Testis (tissue), 2 donors: ENCODE measurements at regions not wholly inside any gene's neighbourhood (a gene's known extent, or its start where the extent isn't known, plus 50 kb on each side); places are given as distances from the start of the nearest gene placed in this dataset.

Experiments used
- POLR2A ChIP-seq: fragments of 450-650 bp; IDR thresholded peaks from one replicate; pipeline ENCODE4 v1.6.1; 2017; ENCODE audit warnings: antibody characterized with exemption, mild to moderate bottlenecking, moderate library complexity
- TF ChIP-seq, protein P1 (sequence below), 3 experiments: fragments of 450-650 bp in 2 of 3; fragments of 200-600 bp in 1 of 3; sonication (generic) in 1 of 3; IDR thresholded peaks; one replicate each; pipeline ENCODE4 v1.5.1; 2016 to 2019; ENCODE audit warnings: antibody characterized with exemption in 3 of 3, mild to moderate bottlenecking in 2 of 3, moderate library complexity in 1 of 3

DNA sequence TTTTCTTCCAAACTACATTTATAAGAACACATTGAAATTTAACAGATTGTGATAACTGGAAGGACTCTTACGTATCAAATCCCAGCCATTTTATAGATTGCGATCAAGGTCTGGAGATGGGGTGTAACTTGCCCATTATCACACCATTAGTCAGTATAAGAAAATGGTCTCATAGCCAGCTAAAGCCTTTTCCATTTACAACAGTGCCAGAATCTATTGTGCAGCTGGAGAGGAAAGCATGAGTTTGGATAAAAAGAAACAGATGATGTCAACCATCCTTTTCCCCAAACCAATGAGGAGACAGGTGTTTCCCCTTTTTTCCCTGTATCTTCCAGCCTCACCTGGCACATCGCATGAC, 658.8 kb downstream of the ACTL7B start:
- TF ChIP-seq POLR2A, result no peak
- TF ChIP-seq, protein P1, sequence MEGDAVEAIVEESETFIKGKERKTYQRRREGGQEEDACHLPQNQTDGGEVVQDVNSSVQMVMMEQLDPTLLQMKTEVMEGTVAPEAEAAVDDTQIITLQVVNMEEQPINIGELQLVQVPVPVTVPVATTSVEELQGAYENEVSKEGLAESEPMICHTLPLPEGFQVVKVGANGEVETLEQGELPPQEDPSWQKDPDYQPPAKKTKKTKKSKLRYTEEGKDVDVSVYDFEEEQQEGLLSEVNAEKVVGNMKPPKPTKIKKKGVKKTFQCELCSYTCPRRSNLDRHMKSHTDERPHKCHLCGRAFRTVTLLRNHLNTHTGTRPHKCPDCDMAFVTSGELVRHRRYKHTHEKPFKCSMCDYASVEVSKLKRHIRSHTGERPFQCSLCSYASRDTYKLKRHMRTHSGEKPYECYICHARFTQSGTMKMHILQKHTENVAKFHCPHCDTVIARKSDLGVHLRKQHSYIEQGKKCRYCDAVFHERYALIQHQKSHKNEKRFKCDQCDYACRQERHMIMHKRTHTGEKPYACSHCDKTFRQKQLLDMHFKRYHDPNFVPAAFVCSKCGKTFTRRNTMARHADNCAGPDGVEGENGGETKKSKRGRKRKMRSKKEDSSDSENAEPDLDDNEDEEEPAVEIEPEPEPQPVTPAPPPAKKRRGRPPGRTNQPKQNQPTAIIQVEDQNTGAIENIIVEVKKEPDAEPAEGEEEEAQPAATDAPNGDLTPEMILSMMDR (IDR thresholded peaks at IDR 0.05), result no peak
